ENCODE measurements at regions not wholly inside any gene's neighbourhood (a gene's known extent, or its start where the extent isn't known, plus 50 kb on each side); places are given as distances from the start of the nearest gene placed in this dataset.

DNA sequence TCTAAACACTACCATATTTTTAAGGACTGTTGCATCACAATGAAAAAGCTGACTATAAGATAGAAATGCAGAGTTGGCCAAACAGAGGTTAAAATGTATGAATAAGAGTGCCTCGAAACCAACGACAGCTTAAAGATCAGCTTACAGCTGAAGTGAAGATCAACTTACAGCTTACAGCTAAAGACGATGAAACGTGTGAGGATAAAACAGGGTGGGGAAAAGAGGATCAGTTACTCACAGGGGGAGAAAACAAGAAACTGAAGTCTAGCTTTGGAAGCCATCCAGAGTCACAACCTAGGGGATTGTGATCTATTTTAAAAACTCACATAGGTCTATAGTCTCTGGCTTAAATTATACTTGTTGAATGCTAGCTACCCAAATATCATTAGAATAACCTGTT lies 220.0 kb downstream of the SNCAIP start:
- Histone ChIP-seq H3K27ac (no peak overlapping the region), H3K9me3 (no peaks in the 10 kb centered on the region), H3K4me3 (no peak overlapping the region), H3K4me1 (no peaks in the 10 kb centered on the region), H3K36me3 (no peaks in the 10 kb centered on the region), H3K27me3 (no peaks in the 10 kb centered on the region)
- DNase-seq, result no peak
- intact Hi-C loops (cut with DNase I), result no loop called here
- no peak for ATAC-seq
- TF ChIP-seq, protein P1, sequence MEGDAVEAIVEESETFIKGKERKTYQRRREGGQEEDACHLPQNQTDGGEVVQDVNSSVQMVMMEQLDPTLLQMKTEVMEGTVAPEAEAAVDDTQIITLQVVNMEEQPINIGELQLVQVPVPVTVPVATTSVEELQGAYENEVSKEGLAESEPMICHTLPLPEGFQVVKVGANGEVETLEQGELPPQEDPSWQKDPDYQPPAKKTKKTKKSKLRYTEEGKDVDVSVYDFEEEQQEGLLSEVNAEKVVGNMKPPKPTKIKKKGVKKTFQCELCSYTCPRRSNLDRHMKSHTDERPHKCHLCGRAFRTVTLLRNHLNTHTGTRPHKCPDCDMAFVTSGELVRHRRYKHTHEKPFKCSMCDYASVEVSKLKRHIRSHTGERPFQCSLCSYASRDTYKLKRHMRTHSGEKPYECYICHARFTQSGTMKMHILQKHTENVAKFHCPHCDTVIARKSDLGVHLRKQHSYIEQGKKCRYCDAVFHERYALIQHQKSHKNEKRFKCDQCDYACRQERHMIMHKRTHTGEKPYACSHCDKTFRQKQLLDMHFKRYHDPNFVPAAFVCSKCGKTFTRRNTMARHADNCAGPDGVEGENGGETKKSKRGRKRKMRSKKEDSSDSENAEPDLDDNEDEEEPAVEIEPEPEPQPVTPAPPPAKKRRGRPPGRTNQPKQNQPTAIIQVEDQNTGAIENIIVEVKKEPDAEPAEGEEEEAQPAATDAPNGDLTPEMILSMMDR (IDR thresholded peaks at IDR 0.05), result no peak

DNA sequence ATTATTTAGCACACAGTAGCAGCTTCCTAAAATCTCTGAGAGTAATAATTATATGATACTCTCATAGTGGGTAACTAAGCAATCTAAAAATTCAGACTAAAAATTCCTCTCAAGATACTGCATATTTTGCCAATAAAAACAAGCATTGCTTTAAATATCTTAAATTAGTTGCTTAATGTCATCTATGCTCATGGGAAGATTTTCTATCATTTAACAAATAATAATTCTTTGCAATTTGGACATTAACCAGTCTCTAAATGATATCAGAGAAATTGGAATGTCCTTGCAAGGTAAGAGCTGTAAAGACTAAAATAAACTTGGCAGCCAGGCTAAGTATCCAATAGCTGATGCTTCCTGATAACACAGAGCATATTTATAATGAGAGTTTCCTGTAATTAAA lies 221.8 kb downstream of the SNCAIP start:
- intact Hi-C loops (cut with DNase I), result no loop called here
- DNase-seq (no peak), ATAC-seq (no peak)
- no peak overlapping the region for H3K27ac ChIP-seq
- TF ChIP-seq, protein P1 (IDR thresholded peaks at IDR 0.05), result no peak
- no peaks in the 10 kb centered on the region for H3K4me1 ChIP-seq
- no peak overlapping the region for H3K4me3 ChIP-seq
- H3K36me3 ChIP-seq, result no peaks in the 10 kb centered on the region
- H3K9me3 ChIP-seq, result no peaks in the 10 kb centered on the region
- no peaks in the 10 kb centered on the region for H3K27me3 ChIP-seq

DNA sequence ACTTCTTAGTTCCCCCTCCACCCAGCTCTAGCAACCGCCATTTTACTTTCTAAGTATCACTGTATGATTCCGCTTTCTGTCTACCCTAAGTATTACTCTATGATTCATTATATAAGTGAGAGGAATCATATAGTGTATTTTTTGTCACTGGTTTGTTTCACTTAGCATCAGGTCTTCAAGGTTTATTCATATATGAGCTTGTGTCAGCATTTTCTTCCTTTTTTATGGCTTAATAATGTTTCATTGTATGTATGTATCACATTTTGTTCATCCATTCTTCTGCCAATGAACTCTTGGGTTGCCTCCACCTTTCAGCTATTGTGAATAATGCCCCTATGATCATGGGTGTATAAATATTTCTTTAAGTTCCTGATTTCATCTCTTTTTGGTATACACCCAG lies 222.8 kb downstream of the SNCAIP start:
- H3K9me3 ChIP-seq, result no peaks in the 10 kb centered on the region
- H3K4me1 ChIP-seq, result no peaks in the 10 kb centered on the region
- TF ChIP-seq, protein P1 (IDR thresholded peaks at IDR 0.05), result no peak
- no peaks in the 10 kb centered on the region for H3K27me3 ChIP-seq
- H3K4me3 ChIP-seq, result no peak overlapping the region
- intact Hi-C loops (cut with DNase I), result no loop called here
- no peak overlapping the region for H3K27ac ChIP-seq
- DNase-seq, result no peak
- H3K36me3 ChIP-seq, result no peaks in the 10 kb centered on the region
- no peak for ATAC-seq

- TF ChIP-seq, protein P1 (IDR thresholded peaks at IDR 0.05), result no peak
- DNase-seq, result no peak
- Histone ChIP-seq H3K36me3 (no peaks in the 10 kb centered on the region), H3K4me1 (no peaks in the 10 kb centered on the region), H3K4me3 (no peak overlapping the region), H3K9me3 (no peaks in the 10 kb centered on the region), H3K27me3 (no peaks in the 10 kb centered on the region), H3K27ac (no peak overlapping the region)
- intact Hi-C loops (cut with DNase I), result no loop called here
- ATAC-seq, result no peak
Measured at GRCh38 chr5:122541388-122541787, 229.4 kb downstream of the SNCAIP start.

DNA sequence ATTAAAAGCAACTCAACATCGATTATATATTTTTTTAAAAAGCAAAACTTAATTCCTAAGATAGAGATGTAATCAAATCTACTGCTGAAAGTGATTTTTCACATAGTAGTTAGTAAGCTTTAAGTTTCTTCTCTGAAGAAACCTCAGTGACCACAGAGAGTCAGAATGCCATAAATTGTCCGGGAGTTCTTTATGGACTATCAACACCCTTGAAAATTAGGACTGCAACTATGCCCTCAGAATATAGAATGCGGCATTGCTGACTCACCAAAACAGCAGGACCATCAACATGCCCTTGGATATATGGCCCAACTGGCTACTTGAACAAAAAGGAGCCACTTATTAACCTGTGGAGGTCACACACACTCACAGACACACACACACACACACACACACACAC lies 228.9 kb upstream of the SNX2 start:
- no peaks in the 10 kb centered on the region for H3K4me1 ChIP-seq
- no peak overlapping the region for H3K4me3 ChIP-seq
- no peaks in the 10 kb centered on the region for H3K27me3 ChIP-seq
- no peak overlapping the region for H3K27ac ChIP-seq
- H3K9me3 ChIP-seq, result no peaks in the 10 kb centered on the region
- DNase-seq (no peak), ATAC-seq (no peak)
- no peaks in the 10 kb centered on the region for H3K36me3 ChIP-seq
- intact Hi-C loops (cut with DNase I), result no loop called here
- TF ChIP-seq, protein P1 (IDR thresholded peaks at IDR 0.05), result no peak

GRCh38 chr5:122547219-122547618 lies 227.7 kb upstream of the SNX2 start:
- no peaks in the 10 kb centered on the region for H3K9me3 ChIP-seq
- TF ChIP-seq, protein P1 (IDR thresholded peaks at IDR 0.05), result no peak
- no peaks in the 10 kb centered on the region for H3K4me1 ChIP-seq

More at GRCh38 chr5:122547219-122547618, 227.7 kb upstream of the SNX2 start:
- Histone ChIP-seq H3K36me3 (no peaks in the 10 kb centered on the region), H3K27ac (no peak overlapping the region), H3K4me3 (no peak overlapping the region), H3K27me3 (no peaks in the 10 kb centered on the region)
- DNase-seq (no peak), ATAC-seq (no peak)
- intact Hi-C loops (cut with DNase I), result no loop called here

Data from upper lobe of right lung (tissue), 1 donor.